Uterus (tissue), 2 donors: ENCODE measurements at regions not wholly inside any gene's neighbourhood (a gene's known extent, or its start where the extent isn't known, plus 50 kb on each side); places are given as distances from the start of the nearest gene placed in this dataset.

ENCODE experiments used
- POLR2A ChIP-seq, 2 donors: fragments of 450-650 bp; IDR thresholded peaks; one replicate each; pipeline ENCODE4 v1.6.1; 2016; ENCODE audit warnings: antibody characterized with exemption in 2 of 2, mild to moderate bottlenecking in 1 of 2, moderate library complexity in 1 of 2
- TF ChIP-seq, protein P1 (sequence below), 4 experiments: fragments of 200-600 bp in 2 of 4; fragments of 450-650 bp in 2 of 4; sonication (generic) in 2 of 4; IDR thresholded peaks; one replicate each; pipeline ENCODE4 v1.5.1; 2016 to 2019; ENCODE audit warnings: antibody characterized with exemption in 4 of 4, mild to moderate bottlenecking in 2 of 4, moderate library complexity in 1 of 4

GRCh38 chr6:4649728-4650127 is 126.5 kb upstream of the CDYL start:
- TF ChIP-seq, protein P1, sequence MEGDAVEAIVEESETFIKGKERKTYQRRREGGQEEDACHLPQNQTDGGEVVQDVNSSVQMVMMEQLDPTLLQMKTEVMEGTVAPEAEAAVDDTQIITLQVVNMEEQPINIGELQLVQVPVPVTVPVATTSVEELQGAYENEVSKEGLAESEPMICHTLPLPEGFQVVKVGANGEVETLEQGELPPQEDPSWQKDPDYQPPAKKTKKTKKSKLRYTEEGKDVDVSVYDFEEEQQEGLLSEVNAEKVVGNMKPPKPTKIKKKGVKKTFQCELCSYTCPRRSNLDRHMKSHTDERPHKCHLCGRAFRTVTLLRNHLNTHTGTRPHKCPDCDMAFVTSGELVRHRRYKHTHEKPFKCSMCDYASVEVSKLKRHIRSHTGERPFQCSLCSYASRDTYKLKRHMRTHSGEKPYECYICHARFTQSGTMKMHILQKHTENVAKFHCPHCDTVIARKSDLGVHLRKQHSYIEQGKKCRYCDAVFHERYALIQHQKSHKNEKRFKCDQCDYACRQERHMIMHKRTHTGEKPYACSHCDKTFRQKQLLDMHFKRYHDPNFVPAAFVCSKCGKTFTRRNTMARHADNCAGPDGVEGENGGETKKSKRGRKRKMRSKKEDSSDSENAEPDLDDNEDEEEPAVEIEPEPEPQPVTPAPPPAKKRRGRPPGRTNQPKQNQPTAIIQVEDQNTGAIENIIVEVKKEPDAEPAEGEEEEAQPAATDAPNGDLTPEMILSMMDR (IDR thresholded peaks at IDR 0.05) = no peak
- no peak for TF ChIP-seq POLR2A (IDR thresholded peaks at IDR 0.05)
